HL-60 (cell line): ENCODE measurements at regions not wholly inside any gene's neighbourhood (a gene's known extent, or its start where the extent isn't known, plus 50 kb on each side); places are given as distances from the start of the nearest gene placed in this dataset.

Experiments used
- DNase-seq, 2 experiments: peaks; one replicate each; pipeline ENCODE4 v3.0.0-alpha.2; 2010 to 2020; ENCODE audit warnings: low read depth in 1 of 2, low spot score in 1 of 2
- H3K27ac ChIP-seq: fragments of 250-450 bp; sonication (Bioruptor Pico); replicated peaks from 2 replicates; pipeline ENCODE4 v1.5.1; 2020; ENCODE audit warnings: mild to moderate bottlenecking, moderate library complexity
- H3K27me3 ChIP-seq: fragments of 250-450 bp; sonication (Bioruptor Pico); 2 replicates; pipeline ENCODE4 v1.5.1; 2021; ENCODE audit warnings: mild to moderate bottlenecking, moderate library complexity; ENCODE audit not compliant: insufficient read depth, poor library complexity, severe bottlenecking
- H3K4me3 ChIP-seq: replicated peaks from 2 replicates; pipeline ENCODE4 v1.5.1; 2011; ENCODE audit warnings: mild to moderate bottlenecking, control low read depth, low read length; ENCODE audit not compliant: insufficient read depth
- GABPA ChIP-seq: IDR thresholded peaks from 2 replicates; pipeline ENCODE4 v1.6.1; 2012; ENCODE audit warnings: low read depth
- POLR2AphosphoS5 ChIP-seq: IDR thresholded peaks from 2 replicates; pipeline ENCODE4 v1.6.1; 2012; ENCODE audit warnings: low read depth
- SPI1 ChIP-seq: IDR thresholded peaks from 2 replicates; pipeline ENCODE4 v1.6.1; 2012; ENCODE audit warnings: low read depth, mild to moderate bottlenecking, borderline replicate concordance
- TF ChIP-seq, protein P1 (sequence below): IDR thresholded peaks from one replicate; pipeline ENCODE4 v1.5.1; 2011; ENCODE audit warnings: low read length, control low read depth, inconsistent platforms; ENCODE audit not compliant: insufficient read depth
- TF ChIP-seq, protein P2 (sequence below): IDR thresholded peaks from 2 replicates; pipeline ENCODE4 v1.6.1; 2012; ENCODE audit warnings: low read depth; ENCODE audit not compliant: insufficient replicate concordance

DNA sequence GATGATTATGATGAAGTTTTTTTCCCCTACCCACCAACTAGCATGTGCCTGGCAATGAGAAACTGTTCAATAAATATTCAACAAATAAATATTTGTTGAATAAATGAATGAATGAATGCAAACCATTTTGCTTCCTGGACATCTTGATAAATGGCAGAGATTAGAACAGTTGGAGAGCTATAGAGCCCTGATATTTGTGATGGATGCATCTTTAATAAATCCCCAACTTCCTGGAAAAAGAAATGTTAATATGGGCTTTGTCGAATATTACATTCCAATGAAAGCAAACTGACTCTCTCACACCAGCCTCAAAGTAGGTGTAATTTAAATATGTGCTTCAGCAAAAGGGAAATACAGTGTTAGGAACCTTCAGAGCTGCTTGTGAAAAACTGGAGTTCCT, 419.7 kb downstream of the MID1IP1 start:
- Histone ChIP-seq H3K4me3 (no peak overlapping the region), H3K27ac (no peak overlapping the region), H3K27me3 (no peaks in the 10 kb centered on the region)
- no peak for DNase-seq
- TF ChIP-seq GABPA (no peak), SPI1 (no peak), POLR2AphosphoS5 (no peak)
- TF ChIP-seq, protein P1, sequence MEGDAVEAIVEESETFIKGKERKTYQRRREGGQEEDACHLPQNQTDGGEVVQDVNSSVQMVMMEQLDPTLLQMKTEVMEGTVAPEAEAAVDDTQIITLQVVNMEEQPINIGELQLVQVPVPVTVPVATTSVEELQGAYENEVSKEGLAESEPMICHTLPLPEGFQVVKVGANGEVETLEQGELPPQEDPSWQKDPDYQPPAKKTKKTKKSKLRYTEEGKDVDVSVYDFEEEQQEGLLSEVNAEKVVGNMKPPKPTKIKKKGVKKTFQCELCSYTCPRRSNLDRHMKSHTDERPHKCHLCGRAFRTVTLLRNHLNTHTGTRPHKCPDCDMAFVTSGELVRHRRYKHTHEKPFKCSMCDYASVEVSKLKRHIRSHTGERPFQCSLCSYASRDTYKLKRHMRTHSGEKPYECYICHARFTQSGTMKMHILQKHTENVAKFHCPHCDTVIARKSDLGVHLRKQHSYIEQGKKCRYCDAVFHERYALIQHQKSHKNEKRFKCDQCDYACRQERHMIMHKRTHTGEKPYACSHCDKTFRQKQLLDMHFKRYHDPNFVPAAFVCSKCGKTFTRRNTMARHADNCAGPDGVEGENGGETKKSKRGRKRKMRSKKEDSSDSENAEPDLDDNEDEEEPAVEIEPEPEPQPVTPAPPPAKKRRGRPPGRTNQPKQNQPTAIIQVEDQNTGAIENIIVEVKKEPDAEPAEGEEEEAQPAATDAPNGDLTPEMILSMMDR: no peak
- TF ChIP-seq, protein P2, sequence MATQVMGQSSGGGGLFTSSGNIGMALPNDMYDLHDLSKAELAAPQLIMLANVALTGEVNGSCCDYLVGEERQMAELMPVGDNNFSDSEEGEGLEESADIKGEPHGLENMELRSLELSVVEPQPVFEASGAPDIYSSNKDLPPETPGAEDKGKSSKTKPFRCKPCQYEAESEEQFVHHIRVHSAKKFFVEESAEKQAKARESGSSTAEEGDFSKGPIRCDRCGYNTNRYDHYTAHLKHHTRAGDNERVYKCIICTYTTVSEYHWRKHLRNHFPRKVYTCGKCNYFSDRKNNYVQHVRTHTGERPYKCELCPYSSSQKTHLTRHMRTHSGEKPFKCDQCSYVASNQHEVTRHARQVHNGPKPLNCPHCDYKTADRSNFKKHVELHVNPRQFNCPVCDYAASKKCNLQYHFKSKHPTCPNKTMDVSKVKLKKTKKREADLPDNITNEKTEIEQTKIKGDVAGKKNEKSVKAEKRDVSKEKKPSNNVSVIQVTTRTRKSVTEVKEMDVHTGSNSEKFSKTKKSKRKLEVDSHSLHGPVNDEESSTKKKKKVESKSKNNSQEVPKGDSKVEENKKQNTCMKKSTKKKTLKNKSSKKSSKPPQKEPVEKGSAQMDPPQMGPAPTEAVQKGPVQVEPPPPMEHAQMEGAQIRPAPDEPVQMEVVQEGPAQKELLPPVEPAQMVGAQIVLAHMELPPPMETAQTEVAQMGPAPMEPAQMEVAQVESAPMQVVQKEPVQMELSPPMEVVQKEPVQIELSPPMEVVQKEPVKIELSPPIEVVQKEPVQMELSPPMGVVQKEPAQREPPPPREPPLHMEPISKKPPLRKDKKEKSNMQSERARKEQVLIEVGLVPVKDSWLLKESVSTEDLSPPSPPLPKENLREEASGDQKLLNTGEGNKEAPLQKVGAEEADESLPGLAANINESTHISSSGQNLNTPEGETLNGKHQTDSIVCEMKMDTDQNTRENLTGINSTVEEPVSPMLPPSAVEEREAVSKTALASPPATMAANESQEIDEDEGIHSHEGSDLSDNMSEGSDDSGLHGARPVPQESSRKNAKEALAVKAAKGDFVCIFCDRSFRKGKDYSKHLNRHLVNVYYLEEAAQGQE: no peak

DNA sequence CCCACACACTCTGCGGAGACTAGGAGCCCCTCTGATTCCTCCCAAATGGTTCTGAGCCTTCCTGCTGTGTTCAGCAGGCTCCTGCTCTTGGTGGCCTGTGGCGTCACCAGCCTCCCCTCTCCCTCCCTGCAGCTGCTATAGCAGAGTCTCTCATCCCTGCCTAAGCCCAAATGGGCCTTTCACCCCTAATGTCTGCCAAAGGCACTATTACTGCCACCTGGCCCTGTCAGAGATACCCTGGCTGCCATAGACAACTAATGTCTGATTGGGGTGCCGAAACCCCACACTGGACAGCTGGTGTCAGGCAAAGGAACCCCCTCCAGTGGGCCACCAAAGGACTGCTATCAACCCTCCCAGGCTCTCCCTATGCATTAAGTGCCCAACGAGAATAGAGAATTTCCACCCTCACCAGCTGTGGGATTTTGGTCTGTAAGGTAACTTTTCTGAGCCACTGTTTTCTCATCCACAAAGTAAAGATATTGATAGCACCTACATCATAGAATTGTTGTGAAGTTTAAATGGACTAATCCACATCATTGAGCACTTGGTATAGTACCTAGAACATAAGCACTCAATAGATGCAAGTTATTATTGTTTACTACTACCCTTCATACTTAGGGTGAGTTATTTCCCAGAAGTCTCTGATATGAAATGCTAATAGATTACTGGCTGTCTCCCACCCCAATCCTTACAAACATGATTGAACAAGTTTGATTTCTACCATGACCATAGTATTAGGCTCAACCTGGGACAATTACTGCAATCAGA, 421.3 kb downstream of the MID1IP1 start:
- H3K27ac ChIP-seq: no peak overlapping the region
- no peaks in the 10 kb centered on the region for H3K27me3 ChIP-seq
- TF ChIP-seq, protein P1: no peak
- no peak for TF ChIP-seq GABPA
- DNase-seq: no peak
- no peak overlapping the region for H3K4me3 ChIP-seq

DNA sequence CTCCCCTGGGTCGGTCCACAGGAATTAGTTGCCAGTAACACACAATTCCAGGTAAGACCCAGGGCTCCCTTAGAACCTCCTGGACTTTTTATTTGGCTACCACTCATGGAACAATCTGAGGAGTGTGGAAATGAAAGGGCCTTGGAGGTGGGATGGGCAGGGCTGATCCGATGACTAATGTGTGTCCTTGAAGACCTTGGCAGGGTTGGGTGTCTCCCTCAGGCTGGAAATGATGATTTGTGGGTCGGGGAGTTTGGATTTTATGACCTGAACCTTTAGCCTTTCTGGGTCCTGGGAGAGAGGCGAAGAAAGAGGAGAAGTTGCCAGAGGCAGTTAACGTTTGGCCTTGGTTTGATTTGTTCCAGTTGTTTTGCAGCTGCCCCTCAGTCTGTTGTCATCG, 425.0 kb downstream of the MID1IP1 start:
- TF ChIP-seq SPI1: no peak
- TF ChIP-seq POLR2AphosphoS5: no peak
- TF ChIP-seq GABPA: no peak
- TF ChIP-seq, protein P1: no peak
- TF ChIP-seq, protein P2: no peak
- no peak overlapping the region for H3K27ac ChIP-seq
- no peak overlapping the region for H3K4me3 ChIP-seq
- H3K27me3 ChIP-seq: no peaks in the 10 kb centered on the region
- no peak for DNase-seq

DNA sequence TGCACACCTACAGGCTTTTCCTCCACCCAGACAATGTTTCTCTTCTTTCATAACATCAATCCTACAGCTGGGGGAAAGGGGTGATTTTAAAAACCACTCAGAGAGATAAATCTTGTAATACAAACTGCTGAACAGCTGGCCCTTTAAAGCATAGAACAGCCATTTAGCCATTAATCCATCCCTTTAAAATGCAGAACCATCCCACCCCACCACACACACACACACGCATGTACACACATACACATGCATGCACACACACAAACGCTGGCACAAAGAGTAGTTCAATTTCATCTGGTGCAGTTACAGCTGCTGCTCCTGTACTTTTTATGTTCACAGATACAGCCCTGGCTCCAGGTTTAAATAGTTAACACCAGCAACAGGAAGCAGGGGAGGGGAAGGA, 426.1 kb downstream of the MID1IP1 start:
- Histone ChIP-seq H3K4me3 (no peak overlapping the region), H3K27me3 (no peaks in the 10 kb centered on the region), H3K27ac (no peak overlapping the region)
- TF ChIP-seq GABPA: no peak
- no peak for TF ChIP-seq SPI1
- TF ChIP-seq, protein P1: no peak
- TF ChIP-seq, protein P2: no peak
- TF ChIP-seq POLR2AphosphoS5: no peak
- no peak for DNase-seq
